Tibial artery (tissue), 4 donors: ENCODE measurements at regions not wholly inside any gene's neighbourhood (a gene's known extent, or its start where the extent isn't known, plus 50 kb on each side); places are given as distances from the start of the nearest gene placed in this dataset.

Experiments used
- DNase-seq, 2 donors: peaks; one replicate each; pipeline ENCODE4 v3.0.0-alpha.2; 2019
- H3K27ac ChIP-seq, 2 donors: fragments of 200-600 bp; sonication (generic) in 1 of 2; 1 replicate in 1 of 2; 2 replicates in 1 of 2; pipeline ENCODE4 v1.5.1; 2018 to 2019; ENCODE audit warnings: mild to moderate bottlenecking in 1 of 2
- H3K27me3 ChIP-seq, 2 donors: fragments of 200-600 bp; sonication (generic) in 1 of 2; one replicate each; pipeline versions ENCODE4 v1.5.1 to v1.6.0; 2016 to 2019
- H3K36me3 ChIP-seq, 3 donors: fragments of 200-600 bp; sonication (generic) in 2 of 3; one replicate each; pipeline ENCODE4 v1.5.1; 2016 to 2019; ENCODE audit warnings: mild to moderate bottlenecking in 2 of 3
- H3K4me1 ChIP-seq, 4 donors: fragments of 200-600 bp; sonication (generic) in 2 of 4; 1 replicate in 3 of 4; 2 replicates in 1 of 4; pipeline ENCODE4 v1.5.1; 2016 to 2019
- H3K4me3 ChIP-seq, 2 donors: fragments of 200-600 bp; sonication (generic) in 1 of 2; 1 replicate in 1 of 2; 2 replicates in 1 of 2; pipeline ENCODE4 v1.5.1; 2018 to 2019; ENCODE audit warnings: mild to moderate bottlenecking in 2 of 2
- H3K9me3 ChIP-seq, 3 donors: fragments of 200-600 bp; sonication (generic) in 1 of 3; one replicate each; pipeline ENCODE4 v1.5.1; 2016 to 2019
- CTCF ChIP-seq, 2 experiments: fragments of 200-600 bp in 1 of 2; fragments of 450-650 bp in 1 of 2; IDR thresholded peaks; one replicate each; pipeline ENCODE4 v1.5.1; 2017 to 2019; ENCODE audit warnings: antibody characterized with exemption in 2 of 2, mild to moderate bottlenecking in 1 of 2, moderate library complexity in 1 of 2
- intact Hi-C: fragments of 100-400 bp; cut with DNase I; formaldehyde crosslinking; loops from one replicate; pipeline ENCODE4 v1.15.0; 2023; ENCODE audit warnings: low total_unique reads

- Histone ChIP-seq H3K9me3 (no peaks in the 10 kb centered on the region), H3K27me3 (no peaks in the 10 kb centered on the region), H3K36me3 (no peaks in the 10 kb centered on the region), H3K4me3 (no peak overlapping the region), H3K27ac (no peak overlapping the region), H3K4me1 (no peaks in the 10 kb centered on the region)
- no peak for DNase-seq
- intact Hi-C loops: no loop called here
- TF ChIP-seq CTCF (IDR thresholded peaks at IDR 0.05): no peak
Observed at GRCh38 chr17:33401249-33401648, 108.2 kb upstream of the ASIC2 start.

- Histone ChIP-seq H3K4me1 (no peaks in the 10 kb centered on the region), H3K36me3 (no peaks in the 10 kb centered on the region), H3K4me3 (no peak overlapping the region), H3K27ac (no peak overlapping the region), H3K27me3 (no peaks in the 10 kb centered on the region), H3K9me3 (no peaks in the 10 kb centered on the region)
- intact Hi-C loops: no loop called here
- no peak for TF ChIP-seq CTCF (IDR thresholded peaks at IDR 0.05)
- no peak for DNase-seq
Observed at GRCh38 chr17:33403194-33403593, 110.1 kb upstream of the ASIC2 start.

- no peak overlapping the region for H3K27ac ChIP-seq
- intact Hi-C loops: no loop called here
Observed at GRCh38 chr17:33404070-33404819, 111.2 kb upstream of the ASIC2 start.

GRCh38 chr17:33416131-33416530, 123.0 kb upstream of the ASIC2 start:
- Histone ChIP-seq H3K4me1 (no peaks in the 10 kb centered on the region), H3K36me3 (no peaks in the 10 kb centered on the region), H3K27ac (no peak overlapping the region), H3K9me3 (no peaks in the 10 kb centered on the region), H3K27me3 (peaks cover 0 to 13% of the 10 kb centered on the region in 2 donors), H3K4me3 (no peak overlapping the region)
- intact Hi-C loops: no loop called here
- TF ChIP-seq CTCF (IDR thresholded peaks at IDR 0.05): no peak
- DNase-seq: no peak

More at GRCh38 chr17:33404070-33404819, 111.2 kb upstream of the ASIC2 start:
- H3K27me3 ChIP-seq: no peaks in the 10 kb centered on the region
- no peaks in the 10 kb centered on the region for H3K36me3 ChIP-seq
- no peak for TF ChIP-seq CTCF (IDR thresholded peaks at IDR 0.05)
- DNase-seq: no peak
- no peaks in the 10 kb centered on the region for H3K9me3 ChIP-seq
- no peak overlapping the region for H3K4me3 ChIP-seq
- H3K4me1 ChIP-seq: no peaks in the 10 kb centered on the region

- intact Hi-C loops: no loop called here
- no peak overlapping the region for H3K4me3 ChIP-seq
- no peaks in the 10 kb centered on the region for H3K36me3 ChIP-seq
- no peak for TF ChIP-seq CTCF (IDR thresholded peaks at IDR 0.05)
- no peaks in the 10 kb centered on the region for H3K9me3 ChIP-seq
- H3K27me3 ChIP-seq: peaks cover 0 to 16% of the 10 kb centered on the region in 2 donors
- no peak for DNase-seq
- H3K4me1 ChIP-seq: no peaks in the 10 kb centered on the region
- H3K27ac ChIP-seq: no peak overlapping the region
Observed at GRCh38 chr17:33421933-33422332, 128.8 kb upstream of the ASIC2 start.
